ENCODE measurements at regions not wholly inside any gene's neighbourhood (a gene's known extent, or its start where the extent isn't known, plus 50 kb on each side); places are given as distances from the start of the nearest gene placed in this dataset.

DNA sequence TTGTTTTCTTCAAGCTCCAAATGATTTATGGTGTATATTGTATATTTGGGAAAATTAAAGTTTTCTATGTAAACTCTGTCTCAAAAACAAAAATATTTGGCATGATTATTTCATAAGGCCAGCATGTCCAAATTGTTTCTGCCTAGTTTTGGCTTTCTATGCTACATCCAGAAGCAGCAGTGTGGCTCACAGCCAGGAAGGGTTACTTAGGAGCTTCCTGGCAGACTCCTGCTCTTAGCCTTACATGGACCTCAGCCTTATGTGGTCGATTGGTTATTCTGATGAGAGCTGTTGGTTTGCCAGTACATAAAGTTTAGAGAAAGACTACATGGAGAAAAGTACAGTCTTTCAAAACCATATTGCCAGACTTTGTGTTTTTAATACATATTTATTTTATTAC is 297.7 kb upstream of the FAT3 start:
- TF ChIP-seq, protein P1, sequence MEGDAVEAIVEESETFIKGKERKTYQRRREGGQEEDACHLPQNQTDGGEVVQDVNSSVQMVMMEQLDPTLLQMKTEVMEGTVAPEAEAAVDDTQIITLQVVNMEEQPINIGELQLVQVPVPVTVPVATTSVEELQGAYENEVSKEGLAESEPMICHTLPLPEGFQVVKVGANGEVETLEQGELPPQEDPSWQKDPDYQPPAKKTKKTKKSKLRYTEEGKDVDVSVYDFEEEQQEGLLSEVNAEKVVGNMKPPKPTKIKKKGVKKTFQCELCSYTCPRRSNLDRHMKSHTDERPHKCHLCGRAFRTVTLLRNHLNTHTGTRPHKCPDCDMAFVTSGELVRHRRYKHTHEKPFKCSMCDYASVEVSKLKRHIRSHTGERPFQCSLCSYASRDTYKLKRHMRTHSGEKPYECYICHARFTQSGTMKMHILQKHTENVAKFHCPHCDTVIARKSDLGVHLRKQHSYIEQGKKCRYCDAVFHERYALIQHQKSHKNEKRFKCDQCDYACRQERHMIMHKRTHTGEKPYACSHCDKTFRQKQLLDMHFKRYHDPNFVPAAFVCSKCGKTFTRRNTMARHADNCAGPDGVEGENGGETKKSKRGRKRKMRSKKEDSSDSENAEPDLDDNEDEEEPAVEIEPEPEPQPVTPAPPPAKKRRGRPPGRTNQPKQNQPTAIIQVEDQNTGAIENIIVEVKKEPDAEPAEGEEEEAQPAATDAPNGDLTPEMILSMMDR (IDR thresholded peaks at IDR 0.05 in 4 of 5, conservative IDR thresholded peaks at IDR 0.05 in 1 of 5), result no peak
- no peak for TF ChIP-seq POLR2A (IDR thresholded peaks at IDR 0.05)
